CD4-positive, alpha-beta T cell treated with Interleukin-12 subunit alpha and Interleukin-12 subunit beta, for 1 hour (primary cell): ENCODE measurements at regions not wholly inside any gene's neighbourhood (a gene's known extent, or its start where the extent isn't known, plus 50 kb on each side); places are given as distances from the start of the nearest gene placed in this dataset.
"Not testable (repeated sequence)": the region's sequence is repeated elsewhere in the genome, so short reads cannot be mapped to it uniquely, and the experiment has no call there.

ENCODE experiments used
- DNase-seq: peaks from one replicate; pipeline ENCODE4 v3.0.0-alpha.2; 2020

DNA sequence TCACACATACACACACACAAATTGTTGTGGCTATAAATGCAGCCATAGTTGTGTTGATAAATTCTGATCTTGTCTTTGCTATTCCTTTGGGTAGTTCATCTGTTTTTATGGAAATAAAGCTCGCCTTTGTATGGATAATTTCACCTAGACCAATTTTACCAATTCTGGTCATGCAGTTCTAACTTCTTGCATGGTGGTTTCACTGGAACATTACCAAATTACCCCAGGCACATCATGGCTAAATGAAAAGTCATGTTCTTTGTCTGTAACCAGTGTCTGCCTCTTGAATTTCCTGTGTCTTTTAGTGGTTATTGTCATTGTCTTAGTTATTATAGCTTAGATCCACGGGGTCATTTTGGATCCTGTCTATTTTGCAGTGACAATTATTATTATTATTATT lies 50.3 kb upstream of the TMC1 start:
- no peak for DNase-seq

- DNase-seq: no peak
Measured at GRCh38 chr9:72467766-72468738, 53.4 kb upstream of the TMC1 start.

- DNase-seq: no peak
Measured at GRCh38 chr9:72465593-72465984, 55.8 kb upstream of the TMC1 start.

- no peak for DNase-seq
Measured at GRCh38 chr9:72464857-72465592, 56.4 kb upstream of the TMC1 start.

DNA sequence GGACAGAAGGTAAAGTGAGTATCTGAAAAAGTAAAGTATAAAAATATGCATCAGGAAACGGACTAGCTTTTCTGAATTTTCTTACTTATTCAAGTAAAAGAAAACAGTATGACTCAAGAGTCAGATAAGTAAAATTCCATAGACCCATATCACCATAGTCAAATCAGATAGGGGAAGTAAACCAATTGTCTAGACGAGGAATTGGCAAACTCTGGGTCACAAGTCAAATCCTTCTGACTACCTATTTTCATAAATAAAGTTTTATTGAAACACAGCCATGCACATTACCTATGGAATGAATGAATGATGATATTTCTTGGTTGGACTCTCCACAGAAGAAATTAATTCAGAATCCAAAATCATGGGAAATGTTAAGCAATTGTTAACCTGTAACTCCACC lies 59.1 kb upstream of the TMC1 start:
- DNase-seq: no peak

GRCh38 chr9:72460342-72461312 lies 60.8 kb upstream of the TMC1 start:
- DNase-seq: no peak

DNA sequence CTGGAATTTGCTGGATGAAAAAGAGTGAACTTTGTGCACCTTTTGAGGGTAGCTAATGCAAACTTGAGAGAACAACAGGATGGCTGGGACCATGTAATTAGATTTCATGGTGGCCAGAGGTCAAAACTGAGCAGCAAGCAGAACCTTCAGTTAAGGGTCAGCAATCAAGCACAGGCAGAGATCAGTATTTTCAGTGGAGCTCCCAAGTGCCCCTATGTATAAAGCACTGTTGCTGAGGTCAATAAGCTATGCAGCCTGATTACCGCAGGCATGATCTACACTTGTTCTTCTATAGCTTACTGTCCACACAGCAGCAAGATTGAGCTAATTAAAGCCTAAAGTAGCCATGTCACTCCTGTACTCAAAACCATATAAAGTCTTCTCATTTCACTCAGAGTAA lies 62.1 kb upstream of the TMC1 start:
- no peak for DNase-seq

DNA sequence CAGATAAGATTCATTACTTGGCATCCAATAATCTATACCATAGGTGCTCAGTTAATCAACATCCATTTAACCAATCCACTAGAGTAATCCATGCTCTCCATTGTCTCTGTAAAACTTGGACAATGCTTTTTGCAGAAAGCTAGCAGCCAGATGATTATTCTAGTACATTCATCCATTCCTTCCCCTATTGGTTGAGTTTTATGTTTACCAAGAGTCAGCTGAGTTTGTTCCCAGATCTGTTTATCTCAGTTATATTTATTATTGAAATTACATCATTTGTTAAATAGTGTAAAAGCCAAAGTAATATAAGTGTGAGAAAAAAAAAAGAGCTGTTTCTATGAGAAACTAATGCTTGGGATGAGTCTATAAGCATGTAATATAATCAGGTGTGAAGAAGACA lies 63.3 kb upstream of the TMC1 start:
- DNase-seq: no peak

DNA sequence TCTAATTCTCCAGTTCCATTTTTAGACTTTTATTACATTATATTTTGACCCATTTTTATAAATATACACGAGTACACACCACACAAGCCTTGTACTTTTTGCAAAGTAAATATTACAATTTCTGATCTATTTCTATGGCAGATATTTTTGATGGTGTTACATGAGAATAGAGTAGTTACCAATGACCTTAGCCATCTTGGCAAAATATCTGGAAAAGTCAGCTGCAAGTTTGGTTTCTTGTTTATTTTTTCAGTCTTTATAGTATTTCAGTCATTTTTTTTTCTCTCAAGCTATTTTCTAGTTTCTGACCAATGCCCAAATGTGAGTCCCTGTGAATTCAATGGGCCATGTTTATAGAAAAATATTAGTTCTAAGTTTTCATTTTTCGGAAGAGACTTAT lies 64.0 kb upstream of the TMC1 start:
- DNase-seq: no peak

DNA sequence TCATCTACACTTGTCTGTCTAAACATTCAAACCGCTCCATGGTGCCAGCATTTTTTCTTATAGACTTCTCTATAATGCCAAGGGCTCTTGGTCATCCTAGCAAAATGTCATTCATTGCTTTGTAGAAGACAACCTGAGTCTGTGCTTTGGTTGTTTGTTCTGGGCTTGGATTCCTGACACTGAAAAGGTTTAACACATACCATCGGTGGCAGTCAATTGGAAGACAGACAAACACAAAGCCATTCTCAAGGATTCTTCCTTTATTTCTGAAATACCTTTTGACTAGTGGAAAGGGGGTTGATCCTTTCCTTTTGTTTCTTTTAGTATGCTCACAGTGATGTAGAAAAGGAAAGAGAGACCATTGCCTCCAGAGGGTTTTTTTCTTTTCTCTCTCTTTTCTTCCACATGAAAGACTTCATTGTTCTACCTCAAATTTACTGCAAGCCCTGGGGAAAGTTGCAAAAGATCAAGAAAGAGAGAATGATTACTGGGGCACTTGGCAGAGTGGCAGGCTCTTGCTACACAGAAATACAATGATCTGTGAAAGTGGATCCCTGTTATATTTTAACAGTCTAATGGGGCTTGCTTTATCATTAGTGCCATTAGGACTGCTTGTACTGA lies 66.4 kb upstream of the TMC1 start:
- DNase-seq: no peak

DNA sequence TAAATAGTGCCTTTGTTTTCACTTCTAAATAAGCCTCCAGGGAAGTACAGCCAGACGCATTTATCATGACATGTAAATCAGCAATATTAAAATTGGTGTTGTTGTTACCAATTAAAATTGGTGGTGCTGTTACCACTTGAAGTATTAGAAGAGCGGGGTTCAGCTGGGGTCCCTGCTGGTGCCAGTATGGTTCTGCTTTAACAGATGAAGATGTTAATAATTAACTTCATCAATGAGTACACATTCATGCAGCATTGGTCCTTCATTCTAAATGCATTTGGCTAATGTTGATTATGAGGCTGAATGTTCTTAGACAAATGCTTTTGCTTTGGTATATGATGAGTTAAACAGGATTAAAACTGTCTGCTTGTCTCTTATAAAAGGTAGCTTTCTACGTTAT lies 67.6 kb upstream of the TMC1 start:
- DNase-seq: no peak

- DNase-seq: not testable (repeated sequence)
Measured at GRCh38 chr9:72446241-72446640, 75.2 kb upstream of the TMC1 start.

DNA sequence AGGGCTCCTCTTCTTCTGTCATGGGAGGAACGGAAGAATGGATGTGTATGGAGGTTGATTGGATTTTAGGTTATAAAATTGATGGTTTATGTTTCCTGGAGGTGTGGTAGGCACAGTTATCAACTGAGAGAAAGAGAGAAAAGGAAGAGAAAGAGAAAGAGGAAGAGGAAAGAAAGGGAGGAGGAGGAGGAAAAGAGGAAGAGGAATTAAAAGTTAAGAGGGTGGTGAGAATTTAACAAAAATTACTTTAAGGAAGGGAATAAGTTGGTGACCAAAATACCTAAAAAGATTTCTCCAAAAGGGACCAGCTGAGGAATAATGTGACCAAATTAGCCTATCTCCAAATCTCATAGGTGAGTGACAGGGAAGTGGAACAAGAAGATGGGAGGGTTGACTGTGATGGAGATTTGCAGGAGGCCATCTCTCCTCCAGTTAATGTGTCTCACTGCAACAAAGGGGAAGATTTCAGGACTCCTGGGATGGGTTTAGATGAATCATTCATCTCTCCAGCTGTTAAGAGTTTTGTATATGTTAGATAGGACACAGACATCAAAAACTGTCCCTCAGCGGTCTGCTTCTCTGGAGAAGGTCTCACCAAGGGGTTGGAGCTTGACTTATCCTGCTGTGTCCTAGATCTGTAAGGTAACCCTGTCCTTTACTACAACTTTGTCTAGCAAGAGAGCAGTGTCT lies 76.0 kb upstream of the TMC1 start:
- no peak for DNase-seq

GRCh38 chr9:72444435-72444834 lies 77.0 kb upstream of the TMC1 start:
- DNase-seq: no peak

DNA sequence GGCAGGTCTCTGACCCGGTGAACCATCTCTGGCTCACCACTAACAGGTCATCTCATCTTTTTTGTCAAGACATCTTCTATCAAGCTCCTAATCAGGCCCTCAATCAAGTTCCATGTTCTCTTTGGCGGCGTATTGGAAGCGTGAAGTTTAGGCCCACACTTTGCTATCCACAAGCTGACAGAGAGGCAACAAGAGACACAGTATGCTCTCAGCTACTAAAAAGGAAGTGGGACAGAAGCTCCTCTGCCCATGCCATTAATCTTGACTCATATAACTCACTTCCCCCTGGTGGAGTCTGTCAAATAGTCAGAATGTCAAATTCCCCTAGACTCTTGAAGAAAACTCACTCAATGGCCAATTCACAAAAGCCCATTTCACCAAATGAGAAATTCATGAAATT lies 77.6 kb upstream of the TMC1 start:
- peak; percentile 36 for DNase-seq

DNA sequence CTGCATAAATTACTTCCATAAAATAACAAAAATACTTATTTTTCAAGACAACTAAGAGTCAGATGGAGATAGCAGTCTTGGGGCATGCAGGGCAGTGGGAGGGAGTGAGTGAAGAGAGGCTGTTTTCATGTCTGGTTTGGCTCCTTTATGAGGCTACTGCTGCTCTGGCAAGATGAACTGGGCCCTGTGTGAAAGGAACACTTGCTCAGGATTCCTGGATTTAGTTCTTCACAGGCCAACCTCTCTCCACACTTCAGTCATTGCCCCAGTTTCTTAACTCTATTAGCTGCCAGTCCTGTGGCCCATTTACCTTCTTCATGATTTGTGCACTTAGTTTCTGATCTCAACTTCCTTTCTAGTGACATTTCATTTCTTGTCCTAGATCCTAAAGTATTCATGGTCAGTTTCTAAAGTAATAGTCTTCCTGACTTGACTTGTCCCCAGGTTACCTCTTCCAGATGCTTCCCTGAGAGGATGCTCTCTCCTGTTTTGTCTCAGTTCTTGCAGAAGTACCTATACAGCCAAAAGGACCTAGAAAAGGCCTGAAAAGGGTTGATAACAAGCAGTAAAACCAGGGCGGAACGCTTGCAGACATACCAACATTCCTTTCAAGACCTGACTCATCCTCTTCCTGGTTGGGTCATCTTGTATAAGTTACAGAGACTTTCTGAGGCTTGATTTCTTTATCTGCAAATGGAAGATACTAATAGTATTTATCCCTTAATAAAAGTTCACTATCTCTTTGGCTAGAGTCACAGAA lies 77.0 kb upstream of the ZFAND5 start:
- DNase-seq: no peak

GRCh38 chr9:72440992-72441847 lies 76.2 kb upstream of the ZFAND5 start:
- no peak for DNase-seq

GRCh38 chr9:72440378-72440777 lies 75.4 kb upstream of the ZFAND5 start:
- DNase-seq: no peak

DNA sequence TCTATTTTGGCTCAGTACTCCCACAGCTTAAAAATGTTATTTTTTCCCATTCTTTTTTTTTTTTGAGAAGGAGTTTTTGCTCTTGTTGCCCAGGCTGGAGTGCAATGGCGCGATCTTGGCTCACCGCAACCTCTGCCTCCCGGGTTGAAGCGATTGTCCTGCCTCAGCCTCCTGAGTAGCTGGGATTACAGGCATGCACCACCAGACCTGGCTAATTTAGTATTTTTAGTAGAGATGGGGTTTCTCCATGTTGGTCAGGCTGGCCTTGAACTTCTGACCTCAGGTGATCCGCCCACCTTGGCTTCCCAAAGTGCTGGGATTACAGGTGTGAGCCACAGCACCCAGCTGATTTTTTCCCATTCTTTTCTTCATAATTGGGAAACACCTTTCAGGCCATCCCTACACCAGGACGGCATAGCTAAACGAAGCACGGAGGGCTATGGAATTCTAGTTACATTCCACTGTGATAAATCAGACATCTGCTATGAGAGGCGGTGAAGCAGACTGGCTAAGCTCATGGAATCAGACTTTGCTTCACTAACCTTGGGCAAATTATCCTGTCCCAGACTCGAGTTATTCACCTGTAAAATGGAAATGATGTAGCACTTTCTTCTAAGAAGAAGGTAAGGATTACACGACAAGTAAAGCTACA lies 68.7 kb upstream of the ZFAND5 start:
- not testable (repeated sequence) for DNase-seq

GRCh38 chr9:72431036-72431435 lies 66.0 kb upstream of the ZFAND5 start:
- no peak for DNase-seq
